ENCODE measurements at regions not wholly inside any gene's neighbourhood (a gene's known extent, or its start where the extent isn't known, plus 50 kb on each side); places are given as distances from the start of the nearest gene placed in this dataset.
"Not testable (repeated sequence)": the region's sequence is repeated elsewhere in the genome, so short reads cannot be mapped to it uniquely, and the experiment has no call there.

- H3K4me1 ChIP-seq (ENCODE audit: control insufficient read depth, insufficient read depth, low read depth, low read length), result no peaks in the 10 kb centered on the region
- H2BK12ac ChIP-seq (ENCODE audit: low read length in 2 of 2), result no peak overlapping the region
- 56% methylated on average over 6 of the region's 6 CpGs for WGBS
- no peak overlapping the region for H3K18ac ChIP-seq (ENCODE audit: low read depth in 1 of 2, low read length in 2 of 2)
- no peak overlapping the region for H2BK5ac ChIP-seq (ENCODE audit: low read depth, low read length, poor library complexity, severe bottlenecking)
- no peak overlapping the region for H2BK15ac ChIP-seq (ENCODE audit: low read depth, poor library complexity, severe bottlenecking)
- no peak overlapping the region for H3K27ac ChIP-seq (ENCODE audit: low read length, poor library complexity, severe bottlenecking)
- no peak for DNase-seq
- H3K36me3 ChIP-seq (ENCODE audit: control insufficient read depth in 1 of 2, insufficient read depth in 2 of 2, low read depth in 1 of 2, low read length in 2 of 2), result no peaks in the 10 kb centered on the region
- no peak overlapping the region for H3K4ac ChIP-seq (ENCODE audit: low read depth in 1 of 2, low read length in 2 of 2)
- no peak overlapping the region for H4K91ac ChIP-seq (ENCODE audit: low read length)
- no peak overlapping the region for H2BK120ac ChIP-seq (ENCODE audit: low read depth, low read length)
- H3K23ac ChIP-seq (ENCODE audit: low read length in 2 of 2), result no peak overlapping the region
- no peak overlapping the region for H4K8ac ChIP-seq (ENCODE audit: low read length)
- H3K79me1 ChIP-seq (replicated peaks; ENCODE audit: low read length, poor library complexity, severe bottlenecking), result no peaks in the 10 kb centered on the region
- no peak overlapping the region for H3K4me2 ChIP-seq (ENCODE audit: low read length, poor library complexity, severe bottlenecking)
- H3K9ac ChIP-seq (ENCODE audit: low read length), result no peak overlapping the region
- H3K14ac ChIP-seq (ENCODE audit: low read length in 2 of 2), result no peak overlapping the region
- H2AK5ac ChIP-seq (ENCODE audit: low read length, severe bottlenecking), result no peak overlapping the region
- H2AFZ ChIP-seq (ENCODE audit: low read depth, low read length), result no peak overlapping the region
- no peaks in the 10 kb centered on the region for H3K9me3 ChIP-seq (ENCODE audit: control insufficient read depth, low read length)
- H3K4me3 ChIP-seq (ENCODE audit: insufficient read depth in 1 of 2, low read depth in 1 of 2, low read length in 2 of 2), result no peak overlapping the region
- peaks cover 18 to 28% of the 10 kb centered on the region in 2 experiments for H3K27me3 ChIP-seq (ENCODE audit: control insufficient read depth in 1 of 2, insufficient read depth in 1 of 2, low read length in 2 of 2)
Measured at GRCh38 chr3:11735638-11736037, 91.9 kb upstream of the VGLL4 start.

GRCh38 chr3:11735111-11735510 is 91.4 kb upstream of the VGLL4 start:
- not testable (repeated sequence) for H3K4me2 ChIP-seq (ENCODE audit: low read length, poor library complexity, severe bottlenecking); H3K18ac ChIP-seq (ENCODE audit: low read depth in 1 of 2, low read length in 2 of 2); H3K4ac ChIP-seq (ENCODE audit: low read depth in 1 of 2, low read length in 2 of 2); H2AK5ac ChIP-seq (ENCODE audit: low read length, severe bottlenecking); H3K14ac ChIP-seq (ENCODE audit: low read length in 2 of 2); H4K8ac ChIP-seq (ENCODE audit: low read length); H2BK120ac ChIP-seq (ENCODE audit: low read depth, low read length); H3K36me3 ChIP-seq (ENCODE audit: control insufficient read depth in 1 of 2, insufficient read depth in 2 of 2, low read depth in 1 of 2, low read length in 2 of 2); H3K79me1 ChIP-seq (replicated peaks; ENCODE audit: low read length, poor library complexity, severe bottlenecking); H3K23ac ChIP-seq (ENCODE audit: low read length in 2 of 2); H2AFZ ChIP-seq (ENCODE audit: low read depth, low read length); H2BK5ac ChIP-seq (ENCODE audit: low read depth, low read length, poor library complexity, severe bottlenecking); DNase-seq; H2BK15ac ChIP-seq (ENCODE audit: low read depth, poor library complexity, severe bottlenecking); H3K9ac ChIP-seq (ENCODE audit: low read length); H3K4me3 ChIP-seq (ENCODE audit: insufficient read depth in 1 of 2, low read depth in 1 of 2, low read length in 2 of 2); H4K91ac ChIP-seq (ENCODE audit: low read length); H3K27ac ChIP-seq (ENCODE audit: low read length, poor library complexity, severe bottlenecking); H3K9me3 ChIP-seq (ENCODE audit: control insufficient read depth, low read length); H3K4me1 ChIP-seq (ENCODE audit: control insufficient read depth, insufficient read depth, low read depth, low read length); H2BK12ac ChIP-seq (ENCODE audit: low read length in 2 of 2)
- H3K27me3 ChIP-seq (ENCODE audit: control insufficient read depth in 1 of 2, insufficient read depth in 1 of 2, low read length in 2 of 2), result peaks cover 18 to 29% of the 10 kb centered on the region in 2 experiments
- 98% methylated on average over 3 of the region's 4 CpGs for WGBS

GRCh38 chr3:11733914-11734313 is 90.2 kb upstream of the VGLL4 start:
- Histone ChIP-seq H3K36me3 (ENCODE audit: control insufficient read depth in 1 of 2, insufficient read depth in 2 of 2, low read depth in 1 of 2, low read length in 2 of 2) (no peaks in the 10 kb centered on the region), H2BK5ac (ENCODE audit: low read depth, low read length, poor library complexity, severe bottlenecking) (no peak overlapping the region), H2BK15ac (ENCODE audit: low read depth, poor library complexity, severe bottlenecking) (no peak overlapping the region), H3K4ac (ENCODE audit: low read depth in 1 of 2, low read length in 2 of 2) (no peak overlapping the region), H3K18ac (ENCODE audit: low read depth in 1 of 2, low read length in 2 of 2) (no peak overlapping the region), H3K4me1 (ENCODE audit: control insufficient read depth, insufficient read depth, low read depth, low read length) (no peaks in the 10 kb centered on the region), H3K27me3 (ENCODE audit: control insufficient read depth in 1 of 2, insufficient read depth in 1 of 2, low read length in 2 of 2) (peaks cover 18 to 21% of the 10 kb centered on the region in 2 experiments), H3K23ac (ENCODE audit: low read length in 2 of 2) (no peak overlapping the region), H4K91ac (ENCODE audit: low read length) (no peak overlapping the region), H3K9ac (ENCODE audit: low read length) (no peak overlapping the region), H2BK120ac (ENCODE audit: low read depth, low read length) (no peak overlapping the region), H3K4me2 (ENCODE audit: low read length, poor library complexity, severe bottlenecking) (no peak overlapping the region), H2AK5ac (ENCODE audit: low read length, severe bottlenecking) (no peak overlapping the region), H3K14ac (ENCODE audit: low read length in 2 of 2) (no peak overlapping the region), H2AFZ (ENCODE audit: low read depth, low read length) (no peak overlapping the region), H3K4me3 (ENCODE audit: insufficient read depth in 1 of 2, low read depth in 1 of 2, low read length in 2 of 2) (no peak overlapping the region), H3K27ac (ENCODE audit: low read length, poor library complexity, severe bottlenecking) (no peak overlapping the region), H3K9me3 (ENCODE audit: control insufficient read depth, low read length) (no peaks in the 10 kb centered on the region), H3K79me1 (replicated peaks; ENCODE audit: low read length, poor library complexity, severe bottlenecking) (no peaks in the 10 kb centered on the region), H2BK12ac (ENCODE audit: low read length in 2 of 2) (no peak overlapping the region), H4K8ac (ENCODE audit: low read length) (no peak overlapping the region)
- no peak for DNase-seq
- 80% methylated on average over 7 of the region's 7 CpGs for WGBS

GRCh38 chr3:11727207-11727606 is 83.5 kb upstream of the VGLL4 start:
- DNase-seq, result no peak
- H2BK15ac ChIP-seq (ENCODE audit: low read depth, poor library complexity, severe bottlenecking), result no peak overlapping the region
- H2BK12ac ChIP-seq (ENCODE audit: low read length in 2 of 2), result no peak overlapping the region
- H3K9ac ChIP-seq (ENCODE audit: low read length), result no peak overlapping the region
- no peak overlapping the region for H2AFZ ChIP-seq (ENCODE audit: low read depth, low read length)
- H2BK120ac ChIP-seq (ENCODE audit: low read depth, low read length), result no peak overlapping the region
- H3K4me2 ChIP-seq (ENCODE audit: low read length, poor library complexity, severe bottlenecking), result no peak overlapping the region
- H3K4ac ChIP-seq (ENCODE audit: low read depth in 1 of 2, low read length in 2 of 2), result no peak overlapping the region
- H3K4me1 ChIP-seq (ENCODE audit: control insufficient read depth, insufficient read depth, low read depth, low read length), result no peaks in the 10 kb centered on the region
- H3K14ac ChIP-seq (ENCODE audit: low read length in 2 of 2), result no peak overlapping the region
- H3K9me3 ChIP-seq (ENCODE audit: control insufficient read depth, low read length), result no peaks in the 10 kb centered on the region
- peaks cover 24 to 29% of the 10 kb centered on the region in 2 experiments for H3K27me3 ChIP-seq (ENCODE audit: control insufficient read depth in 1 of 2, insufficient read depth in 1 of 2, low read length in 2 of 2)
- no peaks in the 10 kb centered on the region for H3K36me3 ChIP-seq (ENCODE audit: control insufficient read depth in 1 of 2, insufficient read depth in 2 of 2, low read depth in 1 of 2, low read length in 2 of 2)
- no peak overlapping the region for H4K8ac ChIP-seq (ENCODE audit: low read length)
- no peak overlapping the region for H2AK5ac ChIP-seq (ENCODE audit: low read length, severe bottlenecking)
- H3K4me3 ChIP-seq (ENCODE audit: insufficient read depth in 1 of 2, low read depth in 1 of 2, low read length in 2 of 2), result no peak overlapping the region
- H3K18ac ChIP-seq (ENCODE audit: low read depth in 1 of 2, low read length in 2 of 2), result no peak overlapping the region
- H3K79me1 ChIP-seq (replicated peaks; ENCODE audit: low read length, poor library complexity, severe bottlenecking), result no peaks in the 10 kb centered on the region
- no peak overlapping the region for H2BK5ac ChIP-seq (ENCODE audit: low read depth, low read length, poor library complexity, severe bottlenecking)
- H3K27ac ChIP-seq (ENCODE audit: low read length, poor library complexity, severe bottlenecking), result no peak overlapping the region
- no peak overlapping the region for H3K23ac ChIP-seq (ENCODE audit: low read length in 2 of 2)
- WGBS, result 90% methylated on average over 2 of the region's 2 CpGs
- no peak overlapping the region for H4K91ac ChIP-seq (ENCODE audit: low read length)
